GM18861 (cell line): ENCODE measurements at regions not wholly inside any gene's neighbourhood (a gene's known extent, or its start where the extent isn't known, plus 50 kb on each side); places are given as distances from the start of the nearest gene placed in this dataset.
"Not testable (repeated sequence)": the region's sequence is repeated elsewhere in the genome, so short reads cannot be mapped to it uniquely, and the experiment has no call there.

ENCODE experiments used
- ATAC-seq: cut with Tn5 transposase; IDR thresholded peaks from one replicate; pipeline ENCODE4 v1.9.1; 2021; ENCODE audit not compliant: unreplicated experiment

DNA sequence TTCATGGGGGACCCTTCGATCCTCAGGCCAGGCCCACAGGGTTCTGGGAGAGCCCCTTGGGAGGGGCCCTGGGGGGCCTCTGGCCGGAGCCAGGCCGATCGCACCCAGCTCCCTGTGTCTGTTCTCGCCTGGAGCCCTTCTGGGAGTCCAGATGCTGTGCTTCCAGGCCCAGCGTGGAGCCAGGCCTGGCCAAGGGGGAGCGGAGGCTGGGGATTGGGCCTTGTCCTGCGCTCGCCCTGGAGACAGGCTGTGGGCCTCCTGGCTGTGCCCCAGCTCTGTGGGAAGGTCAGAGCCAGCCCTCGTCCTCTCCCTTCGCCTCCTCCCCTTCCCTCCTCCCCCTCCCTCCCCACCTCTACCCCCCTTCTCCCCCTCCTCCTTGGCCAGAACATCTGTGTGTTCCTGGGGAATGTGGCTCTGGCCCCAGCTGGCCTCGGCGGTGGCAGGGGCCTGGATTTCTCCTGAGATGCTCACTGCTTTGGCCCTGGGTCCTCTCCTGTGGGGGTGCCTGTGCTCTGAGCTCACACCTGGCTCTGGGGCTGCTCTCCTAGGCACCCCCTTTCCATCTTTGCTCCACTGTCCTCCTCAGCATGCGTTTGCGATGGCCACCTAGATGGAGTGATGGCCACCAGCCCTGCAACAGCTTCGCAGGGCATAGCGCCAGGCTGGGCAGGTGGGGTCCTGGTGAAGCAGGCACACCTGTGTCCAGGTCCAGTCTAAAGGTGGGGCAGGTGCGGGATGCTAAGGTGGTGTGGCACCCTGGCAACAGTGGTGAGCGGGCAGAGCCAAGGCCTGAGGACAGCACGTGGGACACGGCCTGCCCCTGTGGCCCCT lies 90.6 kb upstream of the CIBAR2 start:
- ATAC-seq: no peak

DNA sequence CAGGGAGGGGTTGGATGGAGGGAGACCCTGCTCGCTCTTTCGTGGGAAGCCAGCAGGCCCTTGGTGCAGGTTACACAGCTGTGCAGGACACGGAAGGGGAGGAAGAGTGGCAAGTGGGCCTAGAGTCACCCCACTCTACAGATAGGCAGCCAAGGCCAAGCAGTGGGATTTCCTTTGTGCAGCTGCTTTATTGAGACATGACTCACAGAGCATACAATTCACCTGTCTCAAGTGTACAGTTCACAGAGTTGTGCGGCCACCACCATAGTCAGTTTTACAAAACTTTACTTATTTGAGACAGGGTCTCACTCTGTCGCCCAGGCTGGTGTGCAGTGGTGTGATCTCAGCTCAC lies 91.2 kb upstream of the CIBAR2 start:
- no peak for ATAC-seq

DNA sequence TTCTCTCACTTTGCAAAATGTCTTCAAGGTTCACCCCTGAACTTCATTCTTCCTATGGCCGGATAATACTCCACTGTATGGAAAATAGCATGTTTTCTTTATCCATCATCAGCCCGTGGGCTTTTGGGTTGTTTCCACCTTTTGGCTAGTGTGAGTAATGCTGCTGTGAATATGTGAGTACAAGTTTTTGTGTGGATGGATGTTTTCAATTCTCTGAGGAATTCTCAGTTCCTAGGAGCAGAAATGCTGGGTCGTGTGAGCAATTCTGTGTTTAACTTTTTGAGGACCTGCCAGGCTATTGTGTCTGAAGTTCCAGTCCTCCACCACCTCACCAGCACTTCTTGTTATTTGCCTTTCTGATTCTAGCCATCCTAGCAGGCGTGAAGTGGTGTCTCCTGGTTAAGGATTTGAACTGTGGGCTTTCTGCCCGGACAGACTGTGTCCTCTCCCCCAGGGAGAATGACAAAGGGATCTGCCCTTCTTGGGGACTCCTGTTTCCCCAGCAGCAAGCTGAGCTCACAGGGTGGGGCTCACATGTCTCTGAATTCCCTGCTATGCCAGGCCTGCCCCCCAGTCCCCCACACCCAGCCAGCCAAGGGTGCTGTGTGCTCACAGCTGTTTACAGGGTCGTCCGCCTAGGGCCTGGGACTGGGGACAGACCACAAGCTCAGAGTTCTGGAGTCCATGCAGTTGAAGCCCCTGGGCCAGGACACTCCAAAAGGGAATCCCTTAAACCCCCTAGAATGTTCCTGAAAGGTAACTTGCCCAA lies 92.2 kb upstream of the CIBAR2 start:
- no peak for ATAC-seq

DNA sequence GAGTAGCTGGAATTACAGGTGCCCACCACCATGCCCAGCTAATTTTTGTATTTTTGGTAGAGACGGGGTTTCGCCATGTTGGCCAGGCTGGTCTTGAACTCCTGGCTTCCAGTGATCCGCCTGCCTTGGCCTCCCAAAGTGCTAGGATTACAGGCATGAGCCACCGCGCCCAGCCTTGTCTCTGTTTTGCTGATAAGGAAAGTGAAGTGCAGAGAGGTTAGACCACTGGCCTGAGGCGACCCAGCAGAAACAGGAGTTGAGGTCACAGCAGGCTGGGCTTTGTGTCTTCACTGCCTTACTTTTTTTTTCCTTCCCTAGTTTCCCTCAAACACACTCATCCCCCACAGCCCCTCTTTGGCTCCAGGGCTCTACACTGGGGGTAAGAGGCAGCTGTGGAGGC lies 93.0 kb upstream of the CIBAR2 start:
- not testable (repeated sequence) for ATAC-seq

DNA sequence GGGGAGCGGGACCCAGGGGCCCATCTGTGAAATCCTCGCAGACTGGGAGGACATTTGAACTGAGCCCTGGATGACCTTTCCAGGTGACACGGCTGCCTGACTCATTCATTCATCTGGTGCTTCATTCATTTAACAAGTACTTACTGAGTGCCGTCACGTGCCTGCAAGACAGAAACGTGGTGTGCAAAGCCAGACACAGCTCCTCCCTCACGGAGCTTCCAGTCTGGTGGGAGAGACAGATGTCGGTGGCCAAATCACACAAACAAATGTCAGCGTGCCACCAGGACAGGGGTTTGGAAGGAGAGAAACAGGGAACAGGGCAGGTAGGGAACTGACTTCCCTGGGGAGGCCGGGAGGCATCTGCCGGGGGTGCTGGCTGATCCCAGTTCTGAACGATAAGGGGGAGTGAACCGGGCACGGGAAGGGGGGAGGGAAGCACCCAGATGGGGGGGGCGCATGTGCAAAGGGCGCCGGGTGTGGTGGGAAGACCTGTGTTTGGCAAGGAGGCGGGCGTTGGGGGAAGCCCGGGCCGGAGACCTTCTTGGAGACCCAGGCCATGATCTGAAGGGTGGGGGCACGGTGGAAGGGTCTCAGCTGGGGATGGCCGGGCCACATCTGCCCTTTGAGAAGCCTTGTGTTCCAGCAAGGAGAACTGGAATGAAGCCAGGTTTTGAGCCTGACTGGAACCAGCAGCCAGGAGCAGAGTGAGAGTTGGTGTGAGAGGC lies 93.6 kb upstream of the CIBAR2 start:
- ATAC-seq: no peak

DNA sequence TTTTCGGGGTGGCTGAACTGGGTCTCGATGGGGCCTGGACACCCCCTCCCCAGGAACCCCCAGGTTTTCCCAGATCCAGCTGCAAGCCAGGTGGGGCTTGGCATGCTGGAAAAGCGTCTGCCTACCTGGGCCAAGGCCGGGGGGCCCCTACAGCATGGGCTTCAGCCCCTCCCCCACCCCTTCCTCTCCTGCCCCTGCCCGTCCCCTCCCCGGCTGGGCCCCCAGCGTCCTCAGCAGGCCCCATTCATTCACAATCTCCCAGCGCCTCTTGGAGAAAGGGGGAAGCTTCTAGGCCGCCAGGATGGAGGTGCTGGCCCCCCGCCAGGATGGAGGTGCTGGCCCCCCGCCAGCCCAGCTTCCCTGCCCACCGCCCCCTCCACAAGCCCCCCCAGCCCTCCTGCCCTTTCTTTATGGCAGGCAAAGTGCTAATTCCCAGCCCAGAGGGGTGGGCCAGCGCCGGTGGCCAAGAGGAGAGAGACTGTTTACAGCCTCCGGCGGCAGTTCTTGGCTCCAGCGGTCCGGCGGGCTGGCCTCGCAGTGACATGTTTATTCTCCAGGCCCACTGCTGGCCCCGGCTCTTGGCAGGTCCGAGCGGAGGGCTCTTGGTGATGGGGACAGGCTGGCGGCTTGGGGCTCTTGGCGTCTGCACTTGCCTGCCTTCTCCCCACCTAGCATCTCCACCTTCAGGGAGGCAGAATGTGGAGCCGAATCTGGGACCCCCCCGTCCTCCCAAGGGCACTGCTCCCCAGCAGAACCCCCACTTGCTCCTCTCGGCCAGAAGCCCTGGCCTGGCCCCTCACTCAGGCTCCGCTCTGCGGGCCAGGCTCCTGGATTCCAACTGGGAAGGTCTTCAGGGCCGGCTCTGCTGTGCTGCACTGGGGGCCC lies 94.4 kb upstream of the CIBAR2 start:
- no peak for ATAC-seq

DNA sequence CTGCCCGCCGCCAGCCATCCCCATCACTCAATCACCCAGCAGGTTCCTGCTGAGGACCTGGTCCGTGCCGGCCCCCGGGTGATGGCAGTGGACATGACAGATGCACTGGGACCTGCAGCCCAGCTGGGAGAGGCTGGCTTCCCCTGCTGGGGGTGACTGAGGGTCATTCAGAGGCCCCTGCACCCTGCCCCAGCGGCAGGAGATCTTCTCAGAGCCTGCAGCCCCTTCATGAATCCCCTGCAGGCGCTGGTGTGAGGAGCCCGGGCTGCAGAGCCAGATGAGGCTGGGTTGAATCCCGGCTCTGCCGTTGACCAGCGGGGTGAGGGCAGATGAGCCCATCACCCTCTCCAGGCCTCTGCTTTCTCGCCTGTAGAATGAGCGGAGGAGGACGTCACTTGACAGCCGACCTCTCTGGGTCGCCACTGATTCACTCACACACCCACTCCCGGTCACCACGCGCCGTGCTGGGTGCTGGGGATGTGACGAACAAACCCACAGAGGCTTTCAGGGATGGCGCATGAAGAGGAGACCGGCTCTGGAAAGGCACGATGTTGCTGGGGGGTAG lies 95.2 kb upstream of the CIBAR2 start:
- no peak for ATAC-seq

DNA sequence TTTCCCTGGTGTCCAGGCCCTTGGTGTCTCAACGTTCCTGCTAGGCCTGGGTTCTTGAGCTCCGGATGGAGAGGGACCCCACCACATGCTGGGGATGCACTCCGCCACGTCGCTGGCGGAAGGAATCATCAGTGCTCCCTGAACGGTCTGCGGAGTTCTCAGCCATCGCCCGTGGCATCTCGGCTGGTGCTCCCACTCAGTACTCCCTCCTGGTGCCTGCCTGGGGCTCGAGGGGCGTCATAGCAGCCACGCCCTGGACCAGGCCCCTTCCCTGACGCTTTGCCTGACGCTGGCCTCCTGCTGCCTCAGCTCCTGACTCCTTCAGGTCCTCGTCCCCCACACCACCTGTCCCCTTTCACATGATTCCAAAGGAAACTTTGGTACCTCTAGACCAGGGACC lies 95.9 kb upstream of the CIBAR2 start:
- ATAC-seq: no peak

DNA sequence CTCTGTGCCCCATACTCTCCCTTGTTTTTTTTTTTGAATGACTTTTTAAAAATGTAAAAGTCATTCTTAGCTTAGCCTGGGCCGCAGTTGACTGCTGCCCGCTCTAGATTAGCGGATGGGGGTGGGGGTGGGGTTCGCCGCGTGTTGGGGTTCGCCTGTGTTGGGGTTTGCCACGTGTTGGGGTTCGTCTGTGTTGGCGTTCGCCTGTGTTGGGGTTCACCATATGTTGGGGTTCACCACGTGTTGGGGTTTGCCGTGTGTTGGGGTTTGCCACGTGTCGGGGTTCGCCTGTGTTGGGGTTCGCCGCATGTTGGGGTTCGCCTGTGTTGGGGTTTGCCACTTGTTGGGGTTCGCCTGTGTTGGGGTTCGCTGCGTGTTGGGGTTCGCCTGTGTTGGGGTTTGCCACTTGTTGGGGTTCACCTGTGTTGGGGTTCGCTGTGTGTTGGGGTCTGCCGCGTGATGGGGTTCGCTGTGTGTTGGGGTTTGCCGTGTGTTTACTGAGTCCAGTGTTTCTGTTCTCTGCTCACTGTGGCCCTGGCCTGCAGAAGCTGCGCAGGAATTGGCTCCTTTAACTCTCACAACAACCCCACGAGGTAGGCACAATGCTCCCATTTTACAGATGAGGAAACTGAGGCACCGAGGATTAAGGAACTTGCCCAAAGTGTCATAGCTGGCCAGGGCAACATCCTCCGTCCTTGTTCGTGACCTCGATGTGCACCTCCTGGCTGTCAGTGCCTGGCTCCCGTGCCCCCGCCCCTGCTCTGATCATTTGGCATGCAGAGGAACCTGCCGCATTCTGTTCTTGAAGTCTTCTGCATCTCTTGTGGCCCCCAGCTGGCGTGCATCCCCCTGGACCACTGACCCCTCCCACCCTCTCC lies 96.6 kb upstream of the CIBAR2 start:
- no peak for ATAC-seq

DNA sequence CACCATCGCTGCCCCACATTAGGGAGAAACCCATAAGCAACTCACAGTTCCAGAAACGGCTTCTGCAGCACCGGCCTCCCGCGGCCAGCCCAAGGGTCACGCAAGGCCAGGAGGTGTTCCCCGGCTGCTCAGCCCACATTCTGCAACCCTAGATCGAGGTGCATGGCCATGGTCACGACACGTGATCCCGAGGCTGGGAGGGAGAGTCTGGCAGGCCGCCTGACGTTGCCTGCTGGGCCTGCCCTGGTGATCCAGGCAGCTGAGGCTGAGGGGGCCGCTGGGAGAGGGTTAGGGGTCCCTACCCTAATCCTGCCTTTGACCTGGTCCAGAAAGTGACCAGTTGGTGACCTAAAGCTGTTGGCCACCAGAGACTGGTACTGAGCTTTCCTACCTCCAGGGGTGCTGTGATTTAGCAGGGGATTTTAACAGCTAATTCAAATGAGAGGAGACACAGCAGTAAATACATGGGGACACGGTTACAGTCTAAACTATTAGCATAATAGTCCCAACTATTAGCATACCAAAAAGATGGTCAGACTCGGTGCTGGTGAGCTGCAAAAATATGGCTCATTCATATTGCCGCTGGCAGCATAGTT lies 97.4 kb upstream of the CIBAR2 start:
- ATAC-seq: no peak

DNA sequence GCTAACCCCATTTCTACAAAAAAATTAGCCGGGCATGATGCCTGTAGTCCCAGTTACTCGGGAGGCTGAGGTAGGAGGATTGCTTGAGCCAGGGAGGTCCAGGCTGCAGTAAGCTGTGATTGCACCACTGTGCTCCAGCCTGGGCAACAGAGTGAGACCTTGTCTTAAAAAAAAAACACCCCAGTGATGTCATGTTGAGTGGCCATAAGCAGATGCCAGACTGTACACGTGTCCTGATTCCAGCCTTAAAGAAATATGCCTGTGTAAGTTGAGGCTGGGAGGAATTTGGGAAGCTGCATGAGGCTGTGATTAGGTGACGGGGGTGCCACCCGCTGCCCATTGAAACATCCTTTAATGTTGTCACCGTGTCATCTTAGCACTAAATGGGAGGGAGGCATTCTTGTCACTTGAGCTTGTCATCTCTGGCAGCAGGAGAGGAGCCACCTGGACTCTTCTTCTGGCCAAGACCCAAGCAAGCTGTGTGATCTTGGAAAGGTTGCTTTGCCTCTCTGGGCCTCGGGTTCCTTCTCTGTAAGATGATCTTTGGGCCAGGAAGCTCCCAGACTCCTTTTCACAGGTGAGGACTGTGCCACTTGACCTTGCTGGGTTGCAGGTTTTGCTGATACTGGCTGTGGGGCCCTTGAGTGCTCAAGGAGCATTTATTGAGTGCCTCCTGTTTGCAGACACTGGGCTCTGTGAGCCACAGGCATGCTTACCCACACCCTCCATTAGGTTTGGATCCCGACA lies 98.3 kb upstream of the CIBAR2 start:
- no peak for ATAC-seq

DNA sequence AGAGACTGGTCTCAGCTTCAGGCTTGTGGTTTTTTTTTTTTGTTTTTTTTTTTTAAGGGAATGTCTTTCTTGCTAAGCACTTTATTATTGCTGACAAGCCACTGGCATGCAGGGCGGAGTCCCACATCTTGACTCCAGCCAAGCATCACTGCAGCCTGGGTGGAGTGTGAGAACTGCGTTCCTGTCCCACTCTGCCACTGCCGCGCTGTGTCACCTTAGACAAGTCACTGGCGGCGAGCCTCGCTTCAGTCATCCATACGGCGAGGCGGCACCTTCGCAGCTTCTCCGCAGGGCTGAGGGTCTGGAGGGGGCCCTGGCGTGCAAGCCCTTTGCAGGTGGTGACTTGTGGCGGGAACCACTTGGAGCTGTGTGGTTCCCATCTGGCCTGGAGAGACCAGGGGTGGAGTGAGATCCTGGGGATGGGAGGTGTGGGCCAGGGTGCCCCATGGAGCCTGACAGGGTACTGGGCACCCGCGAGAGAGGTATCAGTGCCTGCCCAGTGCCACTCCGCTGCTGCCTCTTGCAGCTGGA lies 99.1 kb upstream of the CIBAR2 start:
- ATAC-seq: no peak

DNA sequence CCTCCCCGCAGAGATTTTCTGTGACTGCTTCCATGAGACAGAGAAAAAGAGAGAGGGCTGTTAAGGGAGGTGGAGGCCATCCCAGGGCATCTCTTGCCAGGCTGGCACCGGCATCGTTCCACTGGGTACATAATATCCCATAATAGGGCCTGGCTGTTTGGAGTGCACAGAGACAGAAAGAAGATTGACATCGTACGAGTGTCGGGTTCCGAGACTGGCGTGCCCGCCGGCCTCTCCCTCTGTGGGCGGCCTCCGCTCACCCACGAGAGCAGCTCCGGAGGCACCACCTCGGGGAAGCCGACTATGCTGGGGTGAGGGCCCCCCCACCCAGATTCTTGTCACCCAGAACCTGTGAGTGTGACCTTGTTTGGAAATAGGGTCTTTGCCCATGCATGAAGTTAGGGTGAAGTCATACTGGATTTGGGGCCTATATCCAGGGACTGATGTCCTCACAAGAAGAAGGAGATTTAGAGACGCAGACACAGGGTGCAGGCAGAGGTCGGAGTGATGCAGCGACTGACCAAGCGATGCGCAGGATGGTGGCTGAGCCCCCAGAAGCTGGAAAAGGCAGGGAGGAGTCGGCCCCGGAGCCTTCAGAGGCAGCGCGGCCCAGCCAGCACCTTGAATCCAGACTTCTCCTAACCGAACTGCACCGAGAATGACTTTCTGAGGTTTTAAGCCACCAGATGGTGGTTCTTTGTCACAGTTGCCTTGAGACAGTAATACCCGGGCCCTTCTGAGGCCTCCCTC lies 101.8 kb upstream of the CIBAR2 start:
- ATAC-seq: no peak

DNA sequence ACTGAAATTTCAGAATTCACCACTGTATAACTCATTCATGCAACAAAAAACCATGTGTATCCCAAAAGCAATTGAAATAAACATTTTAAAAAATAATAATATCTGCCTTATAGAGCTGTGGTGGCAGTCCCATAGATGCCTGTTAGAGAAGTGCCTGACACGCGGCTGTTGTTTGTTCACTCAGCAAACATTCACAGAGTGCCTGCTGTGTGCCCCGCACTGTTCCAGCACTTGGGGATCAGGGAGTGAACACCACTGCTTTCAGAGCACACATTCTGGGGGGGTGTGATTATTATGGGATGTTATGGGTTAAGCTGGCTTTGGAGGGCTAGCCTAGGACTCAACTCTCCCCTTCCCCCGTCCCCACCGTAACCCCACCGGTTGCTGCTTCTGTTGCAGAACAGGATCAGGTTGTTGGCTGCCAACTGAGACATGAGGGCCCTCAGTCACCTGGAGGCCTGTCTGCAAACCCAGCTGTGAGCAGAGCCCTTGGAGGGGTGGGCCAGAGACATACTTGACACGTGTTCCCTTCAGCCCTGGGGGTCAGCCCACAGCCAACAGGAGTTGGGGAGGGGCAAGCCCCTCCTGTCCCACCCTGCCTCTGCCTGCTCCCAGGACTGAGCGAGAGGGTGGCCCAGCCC lies 103.3 kb upstream of the CIBAR2 start:
- ATAC-seq: no peak

DNA sequence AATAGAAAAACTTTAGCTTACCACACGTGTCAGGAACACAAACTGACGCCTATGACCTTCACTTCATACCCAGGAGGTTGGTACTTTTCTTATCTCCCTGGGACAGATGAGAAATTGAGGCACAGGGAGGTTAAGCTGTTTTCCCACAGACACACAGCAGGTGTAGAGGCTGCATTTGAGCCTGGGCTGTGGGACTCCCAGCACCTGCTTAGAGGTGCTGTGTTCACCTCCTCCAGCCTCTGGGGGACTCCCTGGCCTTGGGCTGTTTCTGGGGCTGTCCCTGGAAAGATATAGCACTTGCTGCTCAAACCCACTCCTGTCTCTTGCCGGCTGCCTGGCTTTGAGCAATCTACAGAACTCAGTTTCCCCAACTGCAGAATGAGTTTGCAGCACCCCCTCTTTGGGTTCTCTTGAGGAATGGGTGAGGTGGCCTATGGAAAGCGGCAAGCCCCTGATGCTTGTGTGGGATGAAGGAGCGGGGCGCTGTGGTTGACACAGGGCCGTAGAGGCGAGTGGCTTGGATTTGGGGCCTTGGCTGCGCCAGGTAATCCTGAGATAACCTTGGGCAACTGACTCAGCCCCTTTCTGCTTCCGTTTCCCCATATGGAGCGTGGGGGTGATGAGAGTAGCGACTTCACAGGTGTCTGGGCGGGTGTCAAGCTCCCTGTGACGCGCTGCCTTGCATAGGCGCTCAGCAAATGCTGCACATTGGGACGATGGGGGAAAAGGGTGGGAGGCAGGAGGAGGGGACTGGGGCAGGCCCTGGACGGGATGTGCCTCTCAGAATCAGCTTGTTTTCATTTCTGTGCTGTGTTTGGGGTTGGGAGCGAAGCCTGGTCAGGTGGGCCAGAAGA lies 104.5 kb upstream of the CIBAR2 start:
- ATAC-seq: no peak
